Esophagus squamous epithelium (tissue), 4 donors: ENCODE measurements at regions not wholly inside any gene's neighbourhood (a gene's known extent, or its start where the extent isn't known, plus 50 kb on each side); places are given as distances from the start of the nearest gene placed in this dataset.

ENCODE experiments used
- POLR2A ChIP-seq, 4 donors: fragments of 450-650 bp; IDR thresholded peaks; one replicate each; pipeline ENCODE4 v1.6.1; 2017; ENCODE audit warnings: antibody characterized with exemption in 4 of 4, mild to moderate bottlenecking in 4 of 4, moderate library complexity in 3 of 4
- TF ChIP-seq, protein P1 (sequence below), 6 experiments: fragments of 450-650 bp in 4 of 6; fragments of 200-600 bp in 2 of 6; sonication (generic) in 2 of 6; IDR thresholded peaks; one replicate each; pipeline ENCODE4 v1.5.1; 2016 to 2019; ENCODE audit warnings: antibody characterized with exemption in 6 of 6, mild to moderate bottlenecking in 4 of 6, moderate library complexity in 4 of 6

DNA sequence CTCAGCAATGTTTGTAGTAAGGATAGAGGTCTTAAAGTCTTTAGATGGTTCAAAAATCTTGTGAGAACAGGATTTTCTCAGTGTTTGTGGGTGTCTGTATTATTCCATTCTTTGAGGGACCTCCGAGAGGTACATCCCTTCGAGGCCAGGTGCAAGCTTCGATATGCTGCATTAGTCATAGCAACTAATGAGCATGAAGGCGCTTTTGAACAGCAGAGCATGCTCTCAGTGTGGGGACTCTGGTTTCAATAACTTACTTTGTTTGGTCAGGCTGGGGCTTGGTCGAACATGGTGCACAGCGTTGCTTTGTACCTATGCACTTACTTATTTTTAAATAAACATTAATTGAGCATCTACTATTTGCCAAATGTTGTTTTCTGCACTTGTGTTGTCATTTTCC is 297.9 kb downstream of the CLIC5 start:
- TF ChIP-seq POLR2A (IDR thresholded peaks at IDR 0.05): no peak
- TF ChIP-seq, protein P1, sequence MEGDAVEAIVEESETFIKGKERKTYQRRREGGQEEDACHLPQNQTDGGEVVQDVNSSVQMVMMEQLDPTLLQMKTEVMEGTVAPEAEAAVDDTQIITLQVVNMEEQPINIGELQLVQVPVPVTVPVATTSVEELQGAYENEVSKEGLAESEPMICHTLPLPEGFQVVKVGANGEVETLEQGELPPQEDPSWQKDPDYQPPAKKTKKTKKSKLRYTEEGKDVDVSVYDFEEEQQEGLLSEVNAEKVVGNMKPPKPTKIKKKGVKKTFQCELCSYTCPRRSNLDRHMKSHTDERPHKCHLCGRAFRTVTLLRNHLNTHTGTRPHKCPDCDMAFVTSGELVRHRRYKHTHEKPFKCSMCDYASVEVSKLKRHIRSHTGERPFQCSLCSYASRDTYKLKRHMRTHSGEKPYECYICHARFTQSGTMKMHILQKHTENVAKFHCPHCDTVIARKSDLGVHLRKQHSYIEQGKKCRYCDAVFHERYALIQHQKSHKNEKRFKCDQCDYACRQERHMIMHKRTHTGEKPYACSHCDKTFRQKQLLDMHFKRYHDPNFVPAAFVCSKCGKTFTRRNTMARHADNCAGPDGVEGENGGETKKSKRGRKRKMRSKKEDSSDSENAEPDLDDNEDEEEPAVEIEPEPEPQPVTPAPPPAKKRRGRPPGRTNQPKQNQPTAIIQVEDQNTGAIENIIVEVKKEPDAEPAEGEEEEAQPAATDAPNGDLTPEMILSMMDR (IDR thresholded peaks at IDR 0.05): no peak
